Cardiac fibroblast (primary cell): ENCODE measurements at regions not wholly inside any gene's neighbourhood (a gene's known extent, or its start where the extent isn't known, plus 50 kb on each side); places are given as distances from the start of the nearest gene placed in this dataset.
"Not testable (repeated sequence)": the region's sequence is repeated elsewhere in the genome, so short reads cannot be mapped to it uniquely, and the experiment has no call there.

Experiments
- DNase-seq, 2 donors: peaks; one replicate each; pipeline versions ENCODE4 v3.0.0 to v3.0.0-alpha.2; 2010; ENCODE audit warnings: low read depth in 2 of 2
- H3K4me3 ChIP-seq, 2 donors: replicated peaks in 1 of 2; 1 replicate in 1 of 2; 2 replicates in 1 of 2; pipeline ENCODE4 v1.5.1; 2011; ENCODE audit warnings: low read depth in 2 of 2, low read length in 2 of 2, mild to moderate bottlenecking in 2 of 2, moderate library complexity in 1 of 2
- TF ChIP-seq, protein P1 (sequence below): IDR thresholded peaks from one replicate; pipeline ENCODE4 v1.5.1; 2011; ENCODE audit warnings: low read depth, mild to moderate bottlenecking, low read length, inconsistent platforms

- TF ChIP-seq, protein P1, sequence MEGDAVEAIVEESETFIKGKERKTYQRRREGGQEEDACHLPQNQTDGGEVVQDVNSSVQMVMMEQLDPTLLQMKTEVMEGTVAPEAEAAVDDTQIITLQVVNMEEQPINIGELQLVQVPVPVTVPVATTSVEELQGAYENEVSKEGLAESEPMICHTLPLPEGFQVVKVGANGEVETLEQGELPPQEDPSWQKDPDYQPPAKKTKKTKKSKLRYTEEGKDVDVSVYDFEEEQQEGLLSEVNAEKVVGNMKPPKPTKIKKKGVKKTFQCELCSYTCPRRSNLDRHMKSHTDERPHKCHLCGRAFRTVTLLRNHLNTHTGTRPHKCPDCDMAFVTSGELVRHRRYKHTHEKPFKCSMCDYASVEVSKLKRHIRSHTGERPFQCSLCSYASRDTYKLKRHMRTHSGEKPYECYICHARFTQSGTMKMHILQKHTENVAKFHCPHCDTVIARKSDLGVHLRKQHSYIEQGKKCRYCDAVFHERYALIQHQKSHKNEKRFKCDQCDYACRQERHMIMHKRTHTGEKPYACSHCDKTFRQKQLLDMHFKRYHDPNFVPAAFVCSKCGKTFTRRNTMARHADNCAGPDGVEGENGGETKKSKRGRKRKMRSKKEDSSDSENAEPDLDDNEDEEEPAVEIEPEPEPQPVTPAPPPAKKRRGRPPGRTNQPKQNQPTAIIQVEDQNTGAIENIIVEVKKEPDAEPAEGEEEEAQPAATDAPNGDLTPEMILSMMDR = no peak
- H3K4me3 ChIP-seq = no peak overlapping the region
- no peak for DNase-seq
These were observed 123.1 kb upstream of the FBXL17 start for GRCh38 chr5:108504974-108505373.

DNA sequence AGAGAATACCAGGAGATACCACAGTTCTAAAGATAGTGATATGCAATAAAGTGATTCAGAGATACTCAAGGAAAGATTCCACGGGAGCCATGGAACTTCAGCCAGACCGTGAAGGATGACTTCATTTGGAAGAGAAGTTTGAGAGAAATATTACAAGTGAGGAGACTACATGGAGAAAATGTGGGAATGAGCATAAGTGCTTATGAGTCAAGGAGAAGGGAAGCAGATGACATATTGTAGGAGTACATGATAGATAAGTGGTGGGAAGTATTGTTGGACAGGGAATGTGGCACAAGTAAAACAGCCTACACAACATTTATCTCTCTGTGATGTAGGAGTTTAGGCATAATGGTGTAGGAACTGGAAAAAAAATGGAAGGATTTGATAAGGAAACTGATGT lies 122.1 kb upstream of the FBXL17 start:
- no peak overlapping the region for H3K4me3 ChIP-seq
- DNase-seq = no peak
- TF ChIP-seq, protein P1 = no peak

GRCh38 chr5:108495615-108496014 lies 113.7 kb upstream of the FBXL17 start:
- DNase-seq, H3K4me3 ChIP-seq: not testable (repeated sequence)

DNA sequence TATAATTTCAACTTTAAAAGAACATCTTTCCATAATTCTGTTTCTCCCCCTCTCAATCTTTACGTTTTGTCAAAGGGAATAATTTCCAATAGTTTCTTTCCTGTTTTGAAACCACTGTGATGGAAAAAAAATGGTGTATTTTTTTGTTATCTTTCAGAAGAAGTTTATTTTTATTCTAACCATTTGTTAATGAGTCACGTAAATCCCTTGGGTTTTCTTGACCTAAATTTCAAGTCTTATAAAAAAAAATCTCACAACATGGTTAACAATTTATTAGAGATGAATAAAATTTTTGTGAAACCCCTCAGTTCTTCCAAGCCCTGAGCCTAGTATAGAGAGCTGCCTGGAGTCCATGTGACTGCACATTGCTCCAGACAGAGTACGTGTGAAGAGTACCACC lies 106.1 kb upstream of the FBXL17 start:
- DNase-seq = peak in 1 of 2 donors; percentile 56
- TF ChIP-seq, protein P1 = no peak
- no peak overlapping the region for H3K4me3 ChIP-seq

DNA sequence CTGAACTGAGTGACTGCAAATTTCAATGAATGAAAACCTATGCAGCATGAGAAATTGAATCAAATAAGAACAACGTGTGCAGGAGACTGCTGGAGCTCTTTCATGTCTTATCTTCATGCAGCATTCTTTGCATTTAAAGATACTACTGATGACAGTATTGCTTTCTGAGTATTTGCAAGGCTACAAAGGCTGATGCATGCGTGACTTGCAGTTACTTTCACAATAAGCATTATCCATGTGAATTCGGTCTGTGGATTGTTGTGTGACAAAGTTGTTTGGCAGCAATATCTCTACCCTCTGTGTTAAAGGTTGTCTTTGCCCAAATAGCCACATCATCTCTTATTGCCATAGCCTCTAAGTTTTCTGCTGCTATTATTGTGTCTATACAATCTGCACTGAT lies 102.1 kb upstream of the FBXL17 start:
- DNase-seq = no peak
- TF ChIP-seq, protein P1 = no peak
- H3K4me3 ChIP-seq = no peak overlapping the region

- H3K4me3 ChIP-seq = no peak overlapping the region
- peak; percentile 43 to 46 for DNase-seq
- TF ChIP-seq, protein P1 = peak; percentile 39
These were observed 99.5 kb upstream of the FBXL17 start for GRCh38 chr5:108481355-108481931.

DNA sequence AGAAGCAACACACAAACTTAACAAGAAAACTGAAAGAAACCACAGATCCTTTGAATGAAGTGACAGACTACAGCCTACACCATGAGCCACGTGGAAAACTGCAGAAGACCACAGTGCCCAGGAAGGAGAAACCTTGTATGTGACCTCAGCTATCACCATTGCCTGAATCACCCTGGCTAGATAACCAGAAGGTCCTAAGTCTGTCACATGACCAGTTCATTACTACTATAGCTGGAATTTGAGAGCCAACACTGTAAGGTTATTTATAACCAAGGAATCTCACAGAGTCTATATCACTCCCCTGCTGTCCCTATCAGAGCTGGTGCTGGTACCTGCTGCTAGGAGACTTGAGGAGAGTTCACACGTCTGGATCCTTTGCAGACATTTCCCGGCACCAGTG lies 90.3 kb upstream of the FBXL17 start:
- TF ChIP-seq, protein P1 = no peak
- no peak overlapping the region for H3K4me3 ChIP-seq
- no peak for DNase-seq
